Ectodermal cell (in vitro differentiated cells): ENCODE measurements at regions not wholly inside any gene's neighbourhood (a gene's known extent, or its start where the extent isn't known, plus 50 kb on each side); places are given as distances from the start of the nearest gene placed in this dataset.

Experiments
- H3K27ac ChIP-seq: 2 replicates; pipeline ENCODE4 v1.7.0; 2013; ENCODE audit warnings: mild to moderate bottlenecking, low read depth, low read length; ENCODE audit not compliant: insufficient read depth, poor library complexity, severe bottlenecking
- H3K27me3 ChIP-seq: 2 replicates; pipeline ENCODE4 v1.7.0; 2013; ENCODE audit warnings: mild to moderate bottlenecking, low read length; ENCODE audit not compliant: insufficient read depth, control insufficient read depth, poor library complexity, severe bottlenecking
- H3K36me3 ChIP-seq: one replicate; pipeline ENCODE4 v1.7.0; 2013; ENCODE audit warnings: low read length; ENCODE audit not compliant: control insufficient read depth, insufficient read depth
- H3K4me1 ChIP-seq: one replicate; pipeline ENCODE4 v1.7.0; 2013; ENCODE audit warnings: low read length; ENCODE audit not compliant: control insufficient read depth, insufficient read depth
- H3K4me3 ChIP-seq: 2 replicates; pipeline ENCODE4 v1.7.0; 2013; ENCODE audit warnings: low read depth, low read length, control low read depth; ENCODE audit not compliant: insufficient read depth
- H3K9me3 ChIP-seq: 2 replicates; pipeline ENCODE4 v1.7.0; 2013; ENCODE audit warnings: mild to moderate bottlenecking, low read length, moderate library complexity; ENCODE audit not compliant: control insufficient read depth
- WGBS, 2 experiments: methylation state at CpG; one replicate each; pipeline ENCODE4 v1.1.7; 2013; ENCODE audit warnings: missing lambda C conversion rate in 2 of 2; 5-methylcytosine and 5-hydroxymethylcytosine counted together

- Histone ChIP-seq H3K9me3 (no peaks in the 10 kb centered on the region), H3K27me3 (no peaks in the 10 kb centered on the region), H3K4me3 (no peak overlapping the region), H3K4me1 (no peaks in the 10 kb centered on the region), H3K36me3 (no peaks in the 10 kb centered on the region), H3K27ac (no peak overlapping the region)
- 91 to 100% methylated on average over 1 of the region's 1 CpG for WGBS, 2 experiments
Observed at GRCh38 chr11:80317612-80318011, 876.8 kb upstream of the TENM4 start.

GRCh38 chr11:80315200-80315599 is 874.4 kb upstream of the TENM4 start:
- Histone ChIP-seq H3K9me3 (no peaks in the 10 kb centered on the region), H3K36me3 (no peaks in the 10 kb centered on the region), H3K27ac (no peak overlapping the region), H3K4me1 (no peaks in the 10 kb centered on the region), H3K27me3 (no peaks in the 10 kb centered on the region), H3K4me3 (no peak overlapping the region)
- 88 to 91% methylated on average over 2 of the region's 2 CpGs for WGBS, 2 experiments

- Histone ChIP-seq H3K9me3 (no peaks in the 10 kb centered on the region), H3K27ac (no peak overlapping the region), H3K4me1 (no peaks in the 10 kb centered on the region), H3K27me3 (no peaks in the 10 kb centered on the region), H3K4me3 (no peak overlapping the region), H3K36me3 (no peaks in the 10 kb centered on the region)
Observed at GRCh38 chr11:80309301-80309700, 868.5 kb upstream of the TENM4 start.

GRCh38 chr11:80307676-80308075 is 866.8 kb upstream of the TENM4 start:
- Histone ChIP-seq H3K27ac (no peak overlapping the region), H3K9me3 (no peaks in the 10 kb centered on the region), H3K4me1 (no peaks in the 10 kb centered on the region), H3K36me3 (no peaks in the 10 kb centered on the region), H3K4me3 (no peak overlapping the region), H3K27me3 (no peaks in the 10 kb centered on the region)
- 79 to 88% methylated on average over 2 of the region's 2 CpGs for WGBS, 2 experiments

GRCh38 chr11:80297858-80298632 is 857.2 kb upstream of the TENM4 start:
- no peaks in the 10 kb centered on the region for H3K27me3 ChIP-seq
- no peaks in the 10 kb centered on the region for H3K9me3 ChIP-seq
- H3K36me3 ChIP-seq: no peaks in the 10 kb centered on the region
- no peaks in the 10 kb centered on the region for H3K4me1 ChIP-seq
- WGBS, 2 experiments: 90 to 96% methylated on average over 5 of the region's 5 CpGs
- no peak overlapping the region for H3K27ac ChIP-seq
- H3K4me3 ChIP-seq: no peak overlapping the region

GRCh38 chr11:80293293-80293692 is 852.5 kb upstream of the TENM4 start:
- H3K4me3 ChIP-seq: no peak overlapping the region
- H3K36me3 ChIP-seq: no peaks in the 10 kb centered on the region
- H3K27ac ChIP-seq: no peak overlapping the region
- no peaks in the 10 kb centered on the region for H3K9me3 ChIP-seq
- no peaks in the 10 kb centered on the region for H3K4me1 ChIP-seq
- 92 to 100% methylated on average over 2 of the region's 2 CpGs for WGBS, 2 experiments
- no peaks in the 10 kb centered on the region for H3K27me3 ChIP-seq

- no peaks in the 10 kb centered on the region for H3K36me3 ChIP-seq
- H3K27ac ChIP-seq: no peak overlapping the region
- no peak overlapping the region for H3K4me3 ChIP-seq
- no peaks in the 10 kb centered on the region for H3K9me3 ChIP-seq
- H3K4me1 ChIP-seq: no peaks in the 10 kb centered on the region
- WGBS, 2 experiments: 83 to 97% methylated on average over 2 to 3 of the region's 3 CpGs
- H3K27me3 ChIP-seq: no peaks in the 10 kb centered on the region
Observed at GRCh38 chr11:80284946-80285785, 844.3 kb upstream of the TENM4 start.

- no peaks in the 10 kb centered on the region for H3K9me3 ChIP-seq
- 82 to 85% methylated on average over 1 to 2 of the region's 2 CpGs for WGBS, 2 experiments
- no peak overlapping the region for H3K4me3 ChIP-seq
- H3K4me1 ChIP-seq: no peaks in the 10 kb centered on the region
- no peaks in the 10 kb centered on the region for H3K27me3 ChIP-seq
- no peaks in the 10 kb centered on the region for H3K36me3 ChIP-seq
- H3K27ac ChIP-seq: no peak overlapping the region
Observed at GRCh38 chr11:80282643-80283042, 841.8 kb upstream of the TENM4 start.

GRCh38 chr11:80281194-80281593 is 840.4 kb upstream of the TENM4 start:
- H3K4me3 ChIP-seq: no peak overlapping the region
- H3K27me3 ChIP-seq: no peaks in the 10 kb centered on the region
- H3K27ac ChIP-seq: no peak overlapping the region
- 100% methylated on average over 1 of the region's 1 CpG for WGBS, 2 experiments
- no peaks in the 10 kb centered on the region for H3K36me3 ChIP-seq
- H3K9me3 ChIP-seq: no peaks in the 10 kb centered on the region
- H3K4me1 ChIP-seq: no peaks in the 10 kb centered on the region

- H3K4me3 ChIP-seq: no peak overlapping the region
- H3K27me3 ChIP-seq: no peaks in the 10 kb centered on the region
- no peak overlapping the region for H3K27ac ChIP-seq
- no peaks in the 10 kb centered on the region for H3K4me1 ChIP-seq
- H3K36me3 ChIP-seq: no peaks in the 10 kb centered on the region
- H3K9me3 ChIP-seq: no peaks in the 10 kb centered on the region
- WGBS, 2 experiments: 93 to 97% methylated on average over 3 of the region's 3 CpGs
Observed at GRCh38 chr11:80280737-80281136, 839.9 kb upstream of the TENM4 start.
